Loucy (cell line): ENCODE measurements at regions not wholly inside any gene's neighbourhood (a gene's known extent, or its start where the extent isn't known, plus 50 kb on each side); places are given as distances from the start of the nearest gene placed in this dataset.

Experiments
- CTCF ChIP-seq: fragments of 200-600 bp; sonication (generic); conservative IDR thresholded peaks from 2 replicates; pipeline ENCODE4 v1.5.1; 2014; ENCODE audit warnings: mild to moderate bottlenecking, antibody characterized with exemption, low read length
- EZH2phosphoT487 ChIP-seq: fragments of 200-600 bp; IDR thresholded peaks from 2 replicates; pipeline ENCODE4 v1.6.1; 2018; ENCODE audit warnings: antibody characterized with exemption, mild to moderate bottlenecking, moderate library complexity, borderline replicate concordance

GRCh38 chr7:155864991-155865690 is 52.9 kb upstream of the SHH start:
- no peak for TF ChIP-seq CTCF
- TF ChIP-seq EZH2phosphoT487 = no peak
